ENCODE measurements at regions not wholly inside any gene's neighbourhood (a gene's known extent, or its start where the extent isn't known, plus 50 kb on each side); places are given as distances from the start of the nearest gene placed in this dataset.

DNA sequence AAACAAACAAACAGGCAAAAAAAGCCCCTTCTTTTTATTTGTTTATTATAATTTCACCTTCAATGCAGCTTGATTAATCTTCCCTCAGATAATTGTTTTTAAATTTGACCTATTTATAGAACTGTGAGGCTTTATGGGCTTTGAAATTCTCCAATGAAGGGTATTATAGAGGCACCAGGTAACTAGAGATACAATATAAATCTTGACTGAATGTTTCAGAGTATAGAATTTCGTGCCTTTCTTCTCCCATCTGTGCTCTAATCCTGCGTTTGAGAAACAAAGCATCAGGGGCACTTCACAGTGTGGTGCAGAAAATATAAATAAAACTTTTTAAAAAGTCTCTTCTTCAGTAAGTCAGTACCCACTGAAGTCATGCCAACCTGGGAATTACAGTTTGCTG, 120.9 kb downstream of the ANKRD50 start:
- DNase-seq, result no peak

DNA sequence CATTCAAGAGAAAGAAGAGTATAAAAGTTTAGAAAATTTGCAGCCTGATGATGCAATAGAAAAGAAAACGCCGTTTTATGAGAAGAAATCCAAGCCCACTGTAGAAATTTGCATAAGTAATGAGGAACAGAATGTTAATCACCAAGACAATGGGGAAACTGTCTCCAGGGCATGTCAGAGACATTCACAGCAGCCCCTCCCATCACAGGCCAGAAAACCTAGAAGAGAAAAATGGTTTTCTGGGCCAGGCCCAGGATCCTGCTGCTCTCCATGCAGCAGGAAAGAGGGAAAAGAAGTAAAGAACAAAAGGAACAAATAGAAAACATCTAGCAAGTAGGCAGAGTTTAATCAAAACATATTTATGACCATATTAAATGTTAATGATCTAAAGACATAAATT, 119.0 kb downstream of the ANKRD50 start:
- no peak for DNase-seq

DNA sequence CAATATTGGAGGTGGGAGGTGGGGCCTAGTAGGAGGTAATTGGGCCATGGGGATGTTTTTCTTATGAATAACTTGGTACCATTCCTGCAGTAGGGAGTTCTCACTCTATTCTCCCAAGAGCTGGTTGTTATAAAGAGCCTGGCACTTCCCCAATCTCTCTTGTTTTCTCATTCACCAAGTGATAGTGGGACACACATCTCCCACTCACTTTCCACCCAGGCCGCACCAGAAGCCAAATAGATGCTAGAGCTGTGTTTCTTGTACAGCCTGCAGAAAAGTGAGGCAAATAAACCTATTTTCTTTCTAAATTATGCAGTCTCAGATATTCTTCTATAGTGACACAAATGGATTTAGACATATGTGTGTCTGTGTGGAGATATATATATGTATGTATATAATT, 117.6 kb downstream of the ANKRD50 start:
- no peak for DNase-seq

DNA sequence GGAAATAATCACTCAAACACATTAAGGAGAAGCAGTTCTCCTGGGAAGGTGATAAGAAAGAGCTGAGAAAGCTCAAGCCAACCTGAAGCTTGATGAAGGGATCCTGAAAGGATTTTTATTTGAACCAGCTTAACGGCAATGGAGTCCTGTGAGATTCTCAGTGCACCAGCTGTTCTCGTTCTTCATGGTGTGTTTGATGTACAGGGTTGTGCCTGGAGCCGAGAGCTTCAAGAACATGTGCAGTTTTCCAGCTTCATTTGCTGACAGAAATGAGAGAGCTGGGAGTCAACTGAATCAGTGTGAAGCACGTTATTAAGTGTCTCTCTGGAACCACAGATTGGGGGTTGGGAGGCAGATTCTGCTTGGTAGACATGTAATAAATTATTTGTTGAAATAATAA, 115.7 kb downstream of the ANKRD50 start:
- DNase-seq, result no peak

DNA sequence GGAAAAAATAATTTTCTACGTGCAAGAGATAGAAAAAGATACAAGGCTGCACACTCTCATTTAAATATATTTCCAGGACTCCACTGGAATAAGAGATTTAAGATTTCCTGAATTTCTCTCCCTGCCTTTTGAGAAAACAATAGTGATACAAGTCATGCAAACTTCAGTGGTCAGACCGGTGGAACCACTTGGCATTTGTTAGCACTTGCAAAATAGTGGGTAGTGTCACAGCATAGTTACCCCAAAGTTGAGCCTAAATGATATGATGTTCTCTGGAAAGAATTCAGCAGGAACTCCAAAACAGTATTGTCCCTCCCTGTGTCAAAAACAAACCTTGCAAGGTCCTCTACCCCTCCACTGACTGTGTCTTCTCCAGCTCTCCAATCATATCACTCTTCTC, 102.3 kb downstream of the ANKRD50 start:
- no peak for DNase-seq

Data from CD4-positive, alpha-beta T cell treated with Interleukin-4 for 1 hour (primary cell).